ENCODE measurements at regions not wholly inside any gene's neighbourhood (a gene's known extent, or its start where the extent isn't known, plus 50 kb on each side); places are given as distances from the start of the nearest gene placed in this dataset.

DNA sequence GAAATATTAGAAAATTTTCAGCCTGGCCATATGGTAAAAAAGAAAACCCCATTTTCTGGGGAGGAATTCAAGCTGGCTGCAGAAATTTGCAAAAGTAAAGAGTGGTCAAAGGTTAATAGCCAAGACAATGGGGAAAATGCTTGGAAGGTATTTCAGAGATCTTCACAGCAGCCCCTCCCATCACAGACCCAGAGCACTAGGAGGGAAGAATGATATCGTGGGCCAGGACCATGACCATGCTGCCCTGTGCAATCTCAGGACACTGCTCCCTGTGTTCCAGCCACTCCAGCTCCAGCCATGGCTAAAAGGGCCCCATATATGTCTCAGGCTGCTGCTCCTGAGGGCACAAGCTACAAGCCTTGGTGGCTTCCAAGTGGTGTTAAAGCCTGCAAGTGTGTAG lies 93.9 kb upstream of the AGAP1 start:
- Histone ChIP-seq H3K4me3 (replicated peaks; ENCODE audit: insufficient read depth, low read length) (no peak overlapping the region), H3K27me3 (ENCODE audit: insufficient read depth, poor library complexity, severe bottlenecking) (no peaks in the 10 kb centered on the region), H3K27ac (replicated peaks) (no peak overlapping the region)
- DNase-seq (ENCODE audit: low read depth in 1 of 2, low spot score in 1 of 2): no peak
- TF ChIP-seq, protein P1, sequence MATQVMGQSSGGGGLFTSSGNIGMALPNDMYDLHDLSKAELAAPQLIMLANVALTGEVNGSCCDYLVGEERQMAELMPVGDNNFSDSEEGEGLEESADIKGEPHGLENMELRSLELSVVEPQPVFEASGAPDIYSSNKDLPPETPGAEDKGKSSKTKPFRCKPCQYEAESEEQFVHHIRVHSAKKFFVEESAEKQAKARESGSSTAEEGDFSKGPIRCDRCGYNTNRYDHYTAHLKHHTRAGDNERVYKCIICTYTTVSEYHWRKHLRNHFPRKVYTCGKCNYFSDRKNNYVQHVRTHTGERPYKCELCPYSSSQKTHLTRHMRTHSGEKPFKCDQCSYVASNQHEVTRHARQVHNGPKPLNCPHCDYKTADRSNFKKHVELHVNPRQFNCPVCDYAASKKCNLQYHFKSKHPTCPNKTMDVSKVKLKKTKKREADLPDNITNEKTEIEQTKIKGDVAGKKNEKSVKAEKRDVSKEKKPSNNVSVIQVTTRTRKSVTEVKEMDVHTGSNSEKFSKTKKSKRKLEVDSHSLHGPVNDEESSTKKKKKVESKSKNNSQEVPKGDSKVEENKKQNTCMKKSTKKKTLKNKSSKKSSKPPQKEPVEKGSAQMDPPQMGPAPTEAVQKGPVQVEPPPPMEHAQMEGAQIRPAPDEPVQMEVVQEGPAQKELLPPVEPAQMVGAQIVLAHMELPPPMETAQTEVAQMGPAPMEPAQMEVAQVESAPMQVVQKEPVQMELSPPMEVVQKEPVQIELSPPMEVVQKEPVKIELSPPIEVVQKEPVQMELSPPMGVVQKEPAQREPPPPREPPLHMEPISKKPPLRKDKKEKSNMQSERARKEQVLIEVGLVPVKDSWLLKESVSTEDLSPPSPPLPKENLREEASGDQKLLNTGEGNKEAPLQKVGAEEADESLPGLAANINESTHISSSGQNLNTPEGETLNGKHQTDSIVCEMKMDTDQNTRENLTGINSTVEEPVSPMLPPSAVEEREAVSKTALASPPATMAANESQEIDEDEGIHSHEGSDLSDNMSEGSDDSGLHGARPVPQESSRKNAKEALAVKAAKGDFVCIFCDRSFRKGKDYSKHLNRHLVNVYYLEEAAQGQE (IDR thresholded peaks at IDR 0.05; ENCODE audit: insufficient replicate concordance, low read depth): no peak
- TF ChIP-seq SPI1 (IDR thresholded peaks at IDR 0.05; ENCODE audit: borderline replicate concordance, low read depth) (no peak), GABPA (IDR thresholded peaks at IDR 0.05; ENCODE audit: low read depth) (no peak), POLR2AphosphoS5 (IDR thresholded peaks at IDR 0.05; ENCODE audit: low read depth) (no peak)

DNA sequence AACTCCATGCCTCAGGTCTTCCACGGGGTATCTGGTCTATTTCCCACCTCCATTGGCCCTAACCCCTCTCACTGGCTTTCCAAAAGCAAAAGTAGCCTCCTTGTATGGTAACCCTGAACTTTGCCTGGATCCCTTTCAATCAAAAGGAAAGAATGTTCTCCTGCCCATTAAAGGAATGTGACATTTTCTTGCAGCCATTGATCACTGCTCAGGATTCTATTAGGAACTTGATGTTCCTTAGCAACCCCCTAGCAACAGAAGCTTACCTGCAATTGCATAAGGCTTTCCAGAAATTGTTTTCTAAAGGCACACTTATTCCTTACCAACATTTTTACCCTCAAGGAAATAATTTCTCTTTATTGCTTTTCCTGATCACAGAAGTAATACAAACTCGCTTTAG lies 91.4 kb upstream of the AGAP1 start:
- TF ChIP-seq, protein P1 (IDR thresholded peaks at IDR 0.05; ENCODE audit: insufficient replicate concordance, low read depth): no peak
- TF ChIP-seq, protein P2, sequence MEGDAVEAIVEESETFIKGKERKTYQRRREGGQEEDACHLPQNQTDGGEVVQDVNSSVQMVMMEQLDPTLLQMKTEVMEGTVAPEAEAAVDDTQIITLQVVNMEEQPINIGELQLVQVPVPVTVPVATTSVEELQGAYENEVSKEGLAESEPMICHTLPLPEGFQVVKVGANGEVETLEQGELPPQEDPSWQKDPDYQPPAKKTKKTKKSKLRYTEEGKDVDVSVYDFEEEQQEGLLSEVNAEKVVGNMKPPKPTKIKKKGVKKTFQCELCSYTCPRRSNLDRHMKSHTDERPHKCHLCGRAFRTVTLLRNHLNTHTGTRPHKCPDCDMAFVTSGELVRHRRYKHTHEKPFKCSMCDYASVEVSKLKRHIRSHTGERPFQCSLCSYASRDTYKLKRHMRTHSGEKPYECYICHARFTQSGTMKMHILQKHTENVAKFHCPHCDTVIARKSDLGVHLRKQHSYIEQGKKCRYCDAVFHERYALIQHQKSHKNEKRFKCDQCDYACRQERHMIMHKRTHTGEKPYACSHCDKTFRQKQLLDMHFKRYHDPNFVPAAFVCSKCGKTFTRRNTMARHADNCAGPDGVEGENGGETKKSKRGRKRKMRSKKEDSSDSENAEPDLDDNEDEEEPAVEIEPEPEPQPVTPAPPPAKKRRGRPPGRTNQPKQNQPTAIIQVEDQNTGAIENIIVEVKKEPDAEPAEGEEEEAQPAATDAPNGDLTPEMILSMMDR (IDR thresholded peaks at IDR 0.05; ENCODE audit: insufficient read depth, low read length): no peak
- no peak for TF ChIP-seq SPI1 (IDR thresholded peaks at IDR 0.05; ENCODE audit: borderline replicate concordance, low read depth)
- no peak for TF ChIP-seq GABPA (IDR thresholded peaks at IDR 0.05; ENCODE audit: low read depth)
- no peak for TF ChIP-seq POLR2AphosphoS5 (IDR thresholded peaks at IDR 0.05; ENCODE audit: low read depth)
- Histone ChIP-seq H3K27ac (replicated peaks) (no peak overlapping the region), H3K4me3 (replicated peaks; ENCODE audit: insufficient read depth, low read length) (no peak overlapping the region), H3K27me3 (ENCODE audit: insufficient read depth, poor library complexity, severe bottlenecking) (no peaks in the 10 kb centered on the region)
- DNase-seq (ENCODE audit: low read depth in 1 of 2, low spot score in 1 of 2): no peak

DNA sequence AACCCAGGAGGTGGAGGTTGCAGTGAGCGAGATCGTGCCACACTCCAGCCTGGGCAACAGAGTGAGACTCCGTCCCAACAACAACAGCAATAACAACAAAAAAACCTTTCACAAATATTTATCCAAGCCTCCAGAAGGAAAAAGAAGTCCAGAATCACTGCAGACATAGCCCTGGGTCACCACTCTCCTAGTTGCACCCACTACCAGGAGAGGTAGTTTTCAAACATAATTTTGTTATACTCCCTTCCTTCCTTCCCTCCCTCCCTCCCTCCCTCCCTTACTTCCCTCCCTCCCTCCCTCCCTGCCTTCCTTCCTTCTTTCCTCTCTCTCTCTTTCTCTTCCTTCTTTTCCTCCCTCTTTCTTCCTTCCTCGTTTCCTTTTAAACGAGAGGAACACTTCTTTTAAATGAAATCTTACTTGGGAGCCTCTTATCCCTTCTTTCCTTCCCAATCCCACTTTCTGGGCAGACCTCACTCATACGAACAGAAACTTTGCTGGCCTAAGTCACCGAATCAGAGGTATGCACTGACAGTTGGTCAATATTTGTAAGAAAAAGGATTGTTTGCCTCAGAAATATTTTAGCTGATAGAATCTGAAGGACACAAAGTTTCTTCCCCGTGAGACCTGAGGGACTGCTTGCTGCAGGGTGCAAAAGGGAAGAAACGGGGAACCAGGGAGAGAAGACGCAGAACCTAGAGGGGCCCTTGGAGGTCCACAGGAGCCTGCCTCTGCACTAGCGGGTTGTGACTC lies 88.1 kb upstream of the AGAP1 start:
- Histone ChIP-seq H3K27me3 (ENCODE audit: insufficient read depth, poor library complexity, severe bottlenecking) (no peaks in the 10 kb centered on the region), H3K27ac (replicated peaks) (no peak overlapping the region), H3K4me3 (replicated peaks; ENCODE audit: insufficient read depth, low read length) (no peak overlapping the region)
- TF ChIP-seq, protein P1 (IDR thresholded peaks at IDR 0.05; ENCODE audit: insufficient replicate concordance, low read depth): no peak
- TF ChIP-seq SPI1 (IDR thresholded peaks at IDR 0.05; ENCODE audit: borderline replicate concordance, low read depth) (no peak), GABPA (IDR thresholded peaks at IDR 0.05; ENCODE audit: low read depth) (no peak), POLR2AphosphoS5 (IDR thresholded peaks at IDR 0.05; ENCODE audit: low read depth) (no peak)
- no peak for DNase-seq (ENCODE audit: low read depth in 1 of 2, low spot score in 1 of 2)

DNA sequence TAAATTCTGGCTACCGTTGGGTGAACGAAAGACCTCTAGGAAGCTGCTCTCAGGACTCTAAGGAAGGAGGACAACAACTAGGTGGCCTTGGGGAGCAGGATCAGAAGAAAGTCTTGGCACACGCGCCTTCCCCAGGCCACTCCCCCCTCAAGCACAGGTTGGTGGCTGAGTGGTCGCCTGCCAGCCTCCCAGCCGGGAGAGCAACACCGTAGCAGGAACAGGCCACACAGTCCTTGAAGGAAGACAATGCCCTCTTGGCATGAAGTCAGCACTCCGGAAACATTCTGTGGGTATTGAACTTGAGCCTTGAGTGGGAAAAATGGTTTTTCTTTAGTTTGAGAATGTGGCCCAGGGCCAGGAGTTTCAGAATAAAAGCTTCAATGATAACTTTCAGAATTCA lies 87.4 kb upstream of the AGAP1 start:
- H3K27me3 ChIP-seq (ENCODE audit: insufficient read depth, poor library complexity, severe bottlenecking): no peaks in the 10 kb centered on the region
- H3K27ac ChIP-seq (replicated peaks): no peak overlapping the region
- TF ChIP-seq GABPA (IDR thresholded peaks at IDR 0.05; ENCODE audit: low read depth) (no peak), POLR2AphosphoS5 (IDR thresholded peaks at IDR 0.05; ENCODE audit: low read depth) (no peak), SPI1 (IDR thresholded peaks at IDR 0.05; ENCODE audit: borderline replicate concordance, low read depth) (no peak)
- TF ChIP-seq, protein P2 (IDR thresholded peaks at IDR 0.05; ENCODE audit: insufficient read depth, low read length): no peak
- TF ChIP-seq, protein P1 (IDR thresholded peaks at IDR 0.05; ENCODE audit: insufficient replicate concordance, low read depth): no peak
- no peak overlapping the region for H3K4me3 ChIP-seq (replicated peaks; ENCODE audit: insufficient read depth, low read length)
- no peak for DNase-seq (ENCODE audit: low read depth in 1 of 2, low spot score in 1 of 2)
